ENCODE measurements at regions not wholly inside any gene's neighbourhood (a gene's known extent, or its start where the extent isn't known, plus 50 kb on each side); places are given as distances from the start of the nearest gene placed in this dataset.

DNA sequence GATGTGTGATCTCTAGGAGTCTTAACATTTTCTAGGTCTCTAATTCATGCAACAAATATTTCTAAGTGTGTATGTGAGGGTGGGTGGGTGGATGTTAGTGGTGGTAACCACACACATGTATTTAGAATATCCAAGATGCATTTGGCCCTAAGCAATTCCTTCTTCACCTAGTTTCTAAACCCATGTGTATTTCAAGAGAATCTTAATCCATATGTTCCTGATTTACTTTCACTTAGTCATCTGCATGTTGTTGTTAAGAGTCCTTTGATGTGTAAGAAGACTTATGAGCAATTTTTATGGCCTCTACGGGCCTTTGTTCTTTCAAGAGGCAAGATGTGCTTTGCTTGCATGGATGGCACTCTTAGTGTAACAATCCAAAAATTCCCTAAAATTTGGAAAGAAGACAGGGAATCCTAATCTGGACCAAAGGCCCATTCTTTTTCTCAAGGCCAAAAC, 282.6 kb downstream of the SPATA31D1 start:
- TF ChIP-seq EZH2 (IDR thresholded peaks at IDR 0.05; ENCODE audit: borderline replicate concordance, insufficient read depth, low read length, poor library complexity, severe bottlenecking) (no peak), TAF1 (IDR thresholded peaks at IDR 0.05; ENCODE audit: low read depth) (no peak), SMC3 (conservative IDR thresholded peaks at IDR 0.05; ENCODE audit: poor library complexity) (no peak), RAD21 (conservative IDR thresholded peaks at IDR 0.05) (no peak)
- TF ChIP-seq, protein P1, sequence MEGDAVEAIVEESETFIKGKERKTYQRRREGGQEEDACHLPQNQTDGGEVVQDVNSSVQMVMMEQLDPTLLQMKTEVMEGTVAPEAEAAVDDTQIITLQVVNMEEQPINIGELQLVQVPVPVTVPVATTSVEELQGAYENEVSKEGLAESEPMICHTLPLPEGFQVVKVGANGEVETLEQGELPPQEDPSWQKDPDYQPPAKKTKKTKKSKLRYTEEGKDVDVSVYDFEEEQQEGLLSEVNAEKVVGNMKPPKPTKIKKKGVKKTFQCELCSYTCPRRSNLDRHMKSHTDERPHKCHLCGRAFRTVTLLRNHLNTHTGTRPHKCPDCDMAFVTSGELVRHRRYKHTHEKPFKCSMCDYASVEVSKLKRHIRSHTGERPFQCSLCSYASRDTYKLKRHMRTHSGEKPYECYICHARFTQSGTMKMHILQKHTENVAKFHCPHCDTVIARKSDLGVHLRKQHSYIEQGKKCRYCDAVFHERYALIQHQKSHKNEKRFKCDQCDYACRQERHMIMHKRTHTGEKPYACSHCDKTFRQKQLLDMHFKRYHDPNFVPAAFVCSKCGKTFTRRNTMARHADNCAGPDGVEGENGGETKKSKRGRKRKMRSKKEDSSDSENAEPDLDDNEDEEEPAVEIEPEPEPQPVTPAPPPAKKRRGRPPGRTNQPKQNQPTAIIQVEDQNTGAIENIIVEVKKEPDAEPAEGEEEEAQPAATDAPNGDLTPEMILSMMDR (IDR thresholded peaks at IDR 0.05; ENCODE audit: poor library complexity, severe bottlenecking), result no peak
- TF ChIP-seq, protein P2, sequence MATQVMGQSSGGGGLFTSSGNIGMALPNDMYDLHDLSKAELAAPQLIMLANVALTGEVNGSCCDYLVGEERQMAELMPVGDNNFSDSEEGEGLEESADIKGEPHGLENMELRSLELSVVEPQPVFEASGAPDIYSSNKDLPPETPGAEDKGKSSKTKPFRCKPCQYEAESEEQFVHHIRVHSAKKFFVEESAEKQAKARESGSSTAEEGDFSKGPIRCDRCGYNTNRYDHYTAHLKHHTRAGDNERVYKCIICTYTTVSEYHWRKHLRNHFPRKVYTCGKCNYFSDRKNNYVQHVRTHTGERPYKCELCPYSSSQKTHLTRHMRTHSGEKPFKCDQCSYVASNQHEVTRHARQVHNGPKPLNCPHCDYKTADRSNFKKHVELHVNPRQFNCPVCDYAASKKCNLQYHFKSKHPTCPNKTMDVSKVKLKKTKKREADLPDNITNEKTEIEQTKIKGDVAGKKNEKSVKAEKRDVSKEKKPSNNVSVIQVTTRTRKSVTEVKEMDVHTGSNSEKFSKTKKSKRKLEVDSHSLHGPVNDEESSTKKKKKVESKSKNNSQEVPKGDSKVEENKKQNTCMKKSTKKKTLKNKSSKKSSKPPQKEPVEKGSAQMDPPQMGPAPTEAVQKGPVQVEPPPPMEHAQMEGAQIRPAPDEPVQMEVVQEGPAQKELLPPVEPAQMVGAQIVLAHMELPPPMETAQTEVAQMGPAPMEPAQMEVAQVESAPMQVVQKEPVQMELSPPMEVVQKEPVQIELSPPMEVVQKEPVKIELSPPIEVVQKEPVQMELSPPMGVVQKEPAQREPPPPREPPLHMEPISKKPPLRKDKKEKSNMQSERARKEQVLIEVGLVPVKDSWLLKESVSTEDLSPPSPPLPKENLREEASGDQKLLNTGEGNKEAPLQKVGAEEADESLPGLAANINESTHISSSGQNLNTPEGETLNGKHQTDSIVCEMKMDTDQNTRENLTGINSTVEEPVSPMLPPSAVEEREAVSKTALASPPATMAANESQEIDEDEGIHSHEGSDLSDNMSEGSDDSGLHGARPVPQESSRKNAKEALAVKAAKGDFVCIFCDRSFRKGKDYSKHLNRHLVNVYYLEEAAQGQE (IDR thresholded peaks at IDR 0.05; ENCODE audit: borderline replicate concordance), result no peak
